Retina (tissue), 1 donor: ENCODE measurements at regions not wholly inside any gene's neighbourhood (a gene's known extent, or its start where the extent isn't known, plus 50 kb on each side); places are given as distances from the start of the nearest gene placed in this dataset.

Experiments
- DNase-seq: peaks from one replicate; pipeline ENCODE4 v3.0.0-alpha.2; 2016

DNA sequence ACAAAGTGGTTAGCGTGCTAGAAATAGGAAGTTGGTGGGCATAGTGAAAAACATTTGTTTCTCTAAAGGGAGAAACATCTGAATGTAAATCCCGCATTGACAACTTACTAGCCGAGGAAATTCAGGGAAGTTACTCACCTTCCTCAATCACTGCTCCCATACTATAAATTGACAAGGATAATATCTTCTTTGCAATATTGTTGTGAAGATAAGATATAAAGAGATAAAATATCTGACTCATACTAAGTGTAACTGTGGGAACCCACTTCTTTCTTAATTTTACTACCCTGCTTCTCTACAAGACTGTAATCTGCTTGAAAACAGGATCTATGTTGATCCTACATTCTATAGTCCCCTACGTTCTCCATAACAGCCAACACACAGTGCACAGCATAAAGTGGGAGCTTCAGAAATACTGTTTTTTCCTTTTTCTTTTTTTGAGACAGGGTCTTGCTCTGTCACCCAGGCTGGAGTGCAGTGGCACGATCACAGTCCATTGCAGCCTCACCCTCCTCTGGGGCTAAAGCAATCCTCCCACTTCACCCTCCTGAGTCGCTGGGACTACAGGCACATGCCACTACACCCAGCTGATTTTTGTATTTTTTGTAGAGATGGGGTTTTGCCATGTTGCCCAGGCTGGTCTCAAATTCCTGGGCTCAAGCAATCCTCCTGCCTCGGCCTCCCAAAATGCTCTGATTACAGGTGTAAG lies 57.4 kb upstream of the C1orf21 start:
- no peak for DNase-seq

- no peak for DNase-seq
Measured at GRCh38 chr1:184329962-184330868, 56.6 kb upstream of the C1orf21 start.

DNA sequence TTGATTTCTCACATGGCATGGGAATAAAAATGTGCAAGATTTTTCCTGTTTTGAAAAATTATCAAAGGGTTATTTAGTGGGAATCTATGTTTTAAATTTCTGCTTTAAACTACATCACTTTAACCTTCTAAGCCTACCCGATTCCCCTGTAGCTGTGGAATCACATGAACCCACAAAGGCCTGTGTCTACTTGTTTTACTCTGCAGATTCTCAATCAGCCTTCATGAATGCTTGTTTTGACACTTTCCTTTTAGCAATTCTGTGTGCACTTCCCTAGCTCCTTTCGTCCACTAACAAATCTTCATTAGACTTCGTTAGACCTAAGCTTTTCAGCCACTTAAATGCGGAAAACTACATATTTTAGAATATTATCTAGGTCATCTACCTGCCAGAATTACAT lies 56.0 kb upstream of the C1orf21 start:
- no peak for DNase-seq
